ENCODE measurements at regions not wholly inside any gene's neighbourhood (a gene's known extent, or its start where the extent isn't known, plus 50 kb on each side); places are given as distances from the start of the nearest gene placed in this dataset.

DNA sequence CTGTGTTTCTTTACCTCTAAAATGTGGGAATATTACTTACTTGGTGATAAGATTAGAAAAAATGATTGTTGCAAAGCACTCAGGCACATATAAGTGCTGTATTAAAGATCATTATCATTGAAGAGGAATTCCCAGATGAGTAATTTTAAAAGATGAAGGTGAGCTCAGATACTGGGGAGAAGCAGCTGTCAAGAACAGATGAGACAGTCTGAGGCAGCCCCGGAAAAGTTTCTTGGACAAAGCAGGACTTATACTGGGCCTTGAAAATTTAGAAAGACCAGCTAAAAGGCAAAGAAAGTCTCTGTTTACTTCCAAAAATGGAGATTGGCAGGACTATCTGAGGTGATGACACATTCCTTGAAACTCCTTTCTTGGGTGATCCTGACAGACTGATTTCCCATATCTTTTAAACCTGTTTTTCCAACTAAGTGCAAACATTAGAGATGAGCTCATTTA lies 93.8 kb upstream of the MARCKS start:
- no peaks in the 10 kb centered on the region for H3K9me3 ChIP-seq (ENCODE audit: control insufficient read depth, low read length)
- no peak overlapping the region for H3K4me3 ChIP-seq (ENCODE audit: extremely low read depth, insufficient read depth, low read length, poor library complexity, severe bottlenecking)
- no peaks in the 10 kb centered on the region for H3K36me3 ChIP-seq (ENCODE audit: control insufficient read depth, insufficient read depth, low read length)
- WGBS, 2 experiments (ENCODE audit: insufficient coverage in 2 of 2) = 88 to 89% methylated on average over 1 of the region's 1 CpG
- no peak overlapping the region for H3K27ac ChIP-seq (ENCODE audit: low read depth, low read length, severe bottlenecking)
- H3K4me1 ChIP-seq (ENCODE audit: control insufficient read depth, insufficient read depth, low read length, poor library complexity, severe bottlenecking) = peaks cover 15% of the 10 kb centered on the region

DNA sequence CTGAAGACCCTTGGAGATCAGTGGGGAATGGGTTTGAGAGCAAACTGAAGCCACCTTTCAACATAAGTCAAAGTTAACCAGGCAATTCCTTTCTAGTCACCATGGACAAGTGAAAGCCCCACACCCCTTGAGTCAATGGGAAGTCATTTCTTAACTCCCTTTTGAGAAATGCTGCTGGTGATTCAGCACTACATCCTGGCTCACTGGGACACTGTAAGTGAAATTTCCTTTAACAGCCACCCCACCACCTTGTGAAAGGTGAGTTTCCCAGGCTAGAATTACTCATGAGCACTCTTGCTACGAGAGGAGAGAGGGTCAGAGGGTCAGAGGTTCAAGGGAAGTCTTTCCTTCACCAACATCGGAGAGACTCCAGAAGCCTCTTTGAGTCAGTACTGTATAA lies 93.3 kb upstream of the MARCKS start:
- no peaks in the 10 kb centered on the region for H3K9me3 ChIP-seq (ENCODE audit: control insufficient read depth, low read length)
- no peak overlapping the region for H3K4me3 ChIP-seq (ENCODE audit: extremely low read depth, insufficient read depth, low read length, poor library complexity, severe bottlenecking)
- H3K36me3 ChIP-seq (ENCODE audit: control insufficient read depth, insufficient read depth, low read length) = no peaks in the 10 kb centered on the region
- WGBS, 2 experiments (ENCODE audit: insufficient coverage in 2 of 2) = no CpG with 5 or more reads among the region's 2 CpGs
- peaks cover 13% of the 10 kb centered on the region for H3K4me1 ChIP-seq (ENCODE audit: control insufficient read depth, insufficient read depth, low read length, poor library complexity, severe bottlenecking)
- peak overlapping the region; percentile 12 for H3K27ac ChIP-seq (ENCODE audit: low read depth, low read length, severe bottlenecking)

DNA sequence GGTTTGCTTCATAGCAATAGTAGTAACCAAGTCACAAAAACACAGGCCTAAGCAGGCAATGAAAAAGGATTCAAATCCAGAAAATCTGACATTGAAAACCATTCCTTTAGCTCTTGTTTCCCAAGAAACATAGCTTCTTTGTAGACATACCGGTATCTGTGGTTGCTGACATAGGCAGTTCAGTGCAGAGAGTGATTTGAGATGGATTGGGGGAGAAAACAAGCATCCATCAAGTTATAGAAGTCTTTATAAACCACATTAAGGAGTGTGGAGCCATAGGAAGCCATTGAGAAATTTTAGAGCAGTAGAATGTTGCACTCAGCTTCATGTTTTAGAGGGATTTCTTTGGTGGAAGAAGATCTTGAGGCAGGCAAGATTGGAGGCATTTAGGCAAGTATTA lies 91.2 kb upstream of the MARCKS start:
- H3K4me3 ChIP-seq (ENCODE audit: extremely low read depth, insufficient read depth, low read length, poor library complexity, severe bottlenecking) = no peak overlapping the region
- no peaks in the 10 kb centered on the region for H3K9me3 ChIP-seq (ENCODE audit: control insufficient read depth, low read length)
- H3K4me1 ChIP-seq (ENCODE audit: control insufficient read depth, insufficient read depth, low read length, poor library complexity, severe bottlenecking) = peaks cover 11% of the 10 kb centered on the region
- no peaks in the 10 kb centered on the region for H3K36me3 ChIP-seq (ENCODE audit: control insufficient read depth, insufficient read depth, low read length)
- no CpG with 5 or more reads among the region's 1 CpG for WGBS, 2 experiments (ENCODE audit: insufficient coverage in 2 of 2)
- no peak overlapping the region for H3K27ac ChIP-seq (ENCODE audit: low read depth, low read length, severe bottlenecking)

DNA sequence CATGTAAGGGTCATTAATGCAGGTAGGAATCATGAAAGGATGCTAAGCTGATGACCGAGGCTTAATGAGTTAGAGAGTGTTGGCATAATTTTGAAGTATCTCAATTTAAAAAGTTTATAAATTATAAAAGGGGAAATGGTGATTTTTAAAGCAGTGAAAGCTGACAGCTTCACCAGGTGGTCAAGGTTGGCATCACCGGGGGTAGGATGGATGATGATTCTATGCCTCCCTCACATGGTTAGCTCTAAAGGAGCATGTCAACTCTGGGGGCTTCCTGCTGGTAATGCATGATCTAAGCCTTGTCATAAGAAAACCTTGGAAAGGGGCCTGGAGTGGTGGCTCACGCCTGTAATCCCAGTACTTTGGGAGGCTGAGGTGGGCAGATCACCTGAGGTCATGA lies 89.2 kb upstream of the MARCKS start:
- H3K4me3 ChIP-seq (ENCODE audit: extremely low read depth, insufficient read depth, low read length, poor library complexity, severe bottlenecking) = no peak overlapping the region
- no peaks in the 10 kb centered on the region for H3K36me3 ChIP-seq (ENCODE audit: control insufficient read depth, insufficient read depth, low read length)
- H3K9me3 ChIP-seq (ENCODE audit: control insufficient read depth, low read length) = no peaks in the 10 kb centered on the region
- no peak overlapping the region for H3K27ac ChIP-seq (ENCODE audit: low read depth, low read length, severe bottlenecking)
- WGBS, 2 experiments (ENCODE audit: insufficient coverage in 2 of 2) = 94 to 100% methylated on average over 2 of the region's 3 CpGs
- peaks cover 11% of the 10 kb centered on the region for H3K4me1 ChIP-seq (ENCODE audit: control insufficient read depth, insufficient read depth, low read length, poor library complexity, severe bottlenecking)

GRCh38 chr6:113772961-113773360 lies 84.2 kb upstream of the MARCKS start:
- 100% methylated on average over 1 of the region's 1 CpG; no CpG with 5 or more reads in 1 of the 2 experiments for WGBS, 2 experiments (ENCODE audit: insufficient coverage in 2 of 2)
- Histone ChIP-seq H3K9me3 (ENCODE audit: control insufficient read depth, low read length) (no peaks in the 10 kb centered on the region), H3K4me3 (ENCODE audit: extremely low read depth, insufficient read depth, low read length, poor library complexity, severe bottlenecking) (no peak overlapping the region), H3K36me3 (ENCODE audit: control insufficient read depth, insufficient read depth, low read length) (no peaks in the 10 kb centered on the region), H3K4me1 (ENCODE audit: control insufficient read depth, insufficient read depth, low read length, poor library complexity, severe bottlenecking) (no peaks in the 10 kb centered on the region), H3K27ac (ENCODE audit: low read depth, low read length, severe bottlenecking) (no peak overlapping the region)

DNA sequence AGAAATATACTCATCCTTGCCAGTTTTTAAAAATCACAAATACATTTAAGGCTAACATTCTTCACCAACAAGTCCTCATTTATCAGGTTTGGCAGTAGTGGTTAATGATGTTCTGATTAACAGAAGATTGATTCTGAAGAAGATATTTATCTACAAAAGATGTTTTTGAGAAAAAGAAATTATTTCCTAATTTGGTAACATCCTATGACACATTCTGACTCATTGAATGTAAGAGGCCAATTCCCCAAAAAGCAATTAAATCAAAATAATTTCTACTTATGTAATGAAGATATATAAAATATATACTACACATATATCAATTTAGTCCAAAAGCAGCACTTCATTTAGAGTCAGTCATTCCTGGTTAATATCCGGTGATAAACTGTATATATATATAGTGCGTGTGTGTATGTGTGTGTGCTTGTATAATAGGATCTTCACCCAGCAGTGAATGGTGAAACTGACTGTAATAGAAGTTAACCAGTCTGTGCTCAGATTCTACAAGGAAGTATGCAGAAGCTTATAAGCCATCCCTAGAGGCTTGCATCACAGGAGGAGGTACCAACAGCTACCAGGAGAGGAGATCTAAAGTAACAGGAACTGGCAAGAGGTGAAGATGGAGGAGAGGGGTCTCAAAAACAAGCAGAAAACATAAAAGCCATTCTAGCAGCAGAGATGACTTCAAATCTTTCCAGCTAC lies 82.9 kb upstream of the MARCKS start:
- Histone ChIP-seq H3K4me1 (ENCODE audit: control insufficient read depth, insufficient read depth, low read length, poor library complexity, severe bottlenecking) (no peaks in the 10 kb centered on the region), H3K9me3 (ENCODE audit: control insufficient read depth, low read length) (no peaks in the 10 kb centered on the region), H3K27ac (ENCODE audit: low read depth, low read length, severe bottlenecking) (no peak overlapping the region), H3K4me3 (ENCODE audit: extremely low read depth, insufficient read depth, low read length, poor library complexity, severe bottlenecking) (no peak overlapping the region), H3K36me3 (ENCODE audit: control insufficient read depth, insufficient read depth, low read length) (no peaks in the 10 kb centered on the region)
- 88 to 93% methylated on average over 1 to 2 of the region's 2 CpGs for WGBS, 2 experiments (ENCODE audit: insufficient coverage in 2 of 2)

GRCh38 chr6:113776998-113777397 lies 80.1 kb upstream of the MARCKS start:
- H3K4me3 ChIP-seq (ENCODE audit: extremely low read depth, insufficient read depth, low read length, poor library complexity, severe bottlenecking) = no peak overlapping the region
- no peaks in the 10 kb centered on the region for H3K36me3 ChIP-seq (ENCODE audit: control insufficient read depth, insufficient read depth, low read length)
- H3K4me1 ChIP-seq (ENCODE audit: control insufficient read depth, insufficient read depth, low read length, poor library complexity, severe bottlenecking) = no peaks in the 10 kb centered on the region
- peak overlapping the region; percentile 31 for H3K27ac ChIP-seq (ENCODE audit: low read depth, low read length, severe bottlenecking)
- WGBS, 2 experiments (ENCODE audit: insufficient coverage in 2 of 2) = 0% methylated on average over 1 of the region's 2 CpGs; no CpG with 5 or more reads in 1 of the 2 experiments
- H3K9me3 ChIP-seq (ENCODE audit: control insufficient read depth, low read length) = no peaks in the 10 kb centered on the region

GRCh38 chr6:113777601-113778000 lies 79.5 kb upstream of the MARCKS start:
- peak overlapping the region; percentile 31 for H3K27ac ChIP-seq (ENCODE audit: low read depth, low read length, severe bottlenecking)
- no peaks in the 10 kb centered on the region for H3K36me3 ChIP-seq (ENCODE audit: control insufficient read depth, insufficient read depth, low read length)
- H3K4me1 ChIP-seq (ENCODE audit: control insufficient read depth, insufficient read depth, low read length, poor library complexity, severe bottlenecking) = no peaks in the 10 kb centered on the region
- no peaks in the 10 kb centered on the region for H3K9me3 ChIP-seq (ENCODE audit: control insufficient read depth, low read length)
- 81 to 88% methylated on average over 2 to 4 of the region's 4 CpGs for WGBS, 2 experiments (ENCODE audit: insufficient coverage in 2 of 2)
- no peak overlapping the region for H3K4me3 ChIP-seq (ENCODE audit: extremely low read depth, insufficient read depth, low read length, poor library complexity, severe bottlenecking)

DNA sequence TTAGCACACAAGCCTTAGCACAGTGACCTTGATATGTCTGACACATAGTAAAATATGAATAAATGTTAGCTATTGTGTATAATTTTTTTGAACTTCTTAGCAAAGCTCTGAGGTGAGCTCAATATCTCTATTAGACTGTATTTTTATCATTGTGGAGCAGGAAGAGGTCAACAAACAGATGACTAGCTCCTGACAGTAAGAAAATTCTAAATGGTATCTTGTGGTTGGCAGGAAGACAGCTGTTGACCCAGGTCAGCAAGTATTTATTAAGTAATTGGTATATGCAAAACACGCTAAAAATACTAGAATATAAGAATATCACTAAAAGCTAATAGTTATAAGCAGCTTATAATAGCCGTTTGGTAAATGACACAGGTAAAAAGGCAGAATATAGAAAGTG lies 77.5 kb upstream of the MARCKS start:
- WGBS, 2 experiments (ENCODE audit: insufficient coverage in 2 of 2) = no CpG with 5 or more reads among the region's 2 CpGs
- Histone ChIP-seq H3K4me1 (ENCODE audit: control insufficient read depth, insufficient read depth, low read length, poor library complexity, severe bottlenecking) (no peaks in the 10 kb centered on the region), H3K36me3 (ENCODE audit: control insufficient read depth, insufficient read depth, low read length) (no peaks in the 10 kb centered on the region), H3K9me3 (ENCODE audit: control insufficient read depth, low read length) (no peaks in the 10 kb centered on the region), H3K4me3 (ENCODE audit: extremely low read depth, insufficient read depth, low read length, poor library complexity, severe bottlenecking) (no peak overlapping the region), H3K27ac (ENCODE audit: low read depth, low read length, severe bottlenecking) (no peak overlapping the region)

DNA sequence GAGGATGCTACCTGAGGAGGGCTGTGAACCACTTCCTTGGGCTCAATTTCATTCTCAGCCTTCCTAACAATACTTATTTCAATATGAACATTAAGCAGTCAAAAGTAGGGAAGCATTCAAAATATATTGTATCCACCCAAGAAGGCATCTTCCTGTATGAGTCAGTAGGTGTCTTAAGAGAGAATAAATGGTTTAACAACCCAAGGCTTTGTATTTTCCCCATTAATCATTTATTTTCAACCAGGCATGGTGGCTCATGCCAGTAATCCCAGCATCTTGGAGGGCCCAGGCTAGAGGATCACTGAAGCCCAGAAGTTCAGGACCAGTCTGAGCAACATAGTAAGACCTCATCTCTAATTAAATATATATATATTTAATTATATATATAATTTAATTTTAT lies 74.5 kb upstream of the MARCKS start:
- no peaks in the 10 kb centered on the region for H3K36me3 ChIP-seq (ENCODE audit: control insufficient read depth, insufficient read depth, low read length)
- no peaks in the 10 kb centered on the region for H3K9me3 ChIP-seq (ENCODE audit: control insufficient read depth, low read length)
- H3K4me1 ChIP-seq (ENCODE audit: control insufficient read depth, insufficient read depth, low read length, poor library complexity, severe bottlenecking) = no peaks in the 10 kb centered on the region
- no peak overlapping the region for H3K4me3 ChIP-seq (ENCODE audit: extremely low read depth, insufficient read depth, low read length, poor library complexity, severe bottlenecking)
- no peak overlapping the region for H3K27ac ChIP-seq (ENCODE audit: low read depth, low read length, severe bottlenecking)

DNA sequence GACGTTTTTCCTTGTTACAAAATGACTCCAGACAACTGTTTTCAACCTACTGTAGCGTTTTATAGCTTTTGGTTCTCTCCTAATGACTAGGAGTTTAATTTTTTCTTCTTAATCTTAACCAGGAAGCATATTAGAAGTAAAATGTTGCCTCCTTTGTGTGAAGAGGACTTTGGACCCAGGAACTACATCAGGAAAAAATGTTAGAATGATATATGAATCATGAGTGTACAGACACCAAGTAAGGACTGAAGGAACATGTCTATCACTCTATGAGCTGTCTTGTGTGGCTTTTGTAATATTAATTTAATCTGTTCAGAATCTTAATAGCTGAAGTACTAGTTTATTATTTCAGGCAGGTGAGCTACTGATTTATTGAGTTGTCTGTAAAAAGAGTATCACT lies 71.0 kb upstream of the MARCKS start:
- WGBS, 2 experiments (ENCODE audit: insufficient coverage in 2 of 2) = no CpG with 5 or more reads among the region's 2 CpGs
- Histone ChIP-seq H3K9me3 (ENCODE audit: control insufficient read depth, low read length) (no peaks in the 10 kb centered on the region), H3K4me1 (ENCODE audit: control insufficient read depth, insufficient read depth, low read length, poor library complexity, severe bottlenecking) (no peaks in the 10 kb centered on the region), H3K27ac (ENCODE audit: low read depth, low read length, severe bottlenecking) (no peak overlapping the region), H3K4me3 (ENCODE audit: extremely low read depth, insufficient read depth, low read length, poor library complexity, severe bottlenecking) (no peak overlapping the region), H3K36me3 (ENCODE audit: control insufficient read depth, insufficient read depth, low read length) (no peaks in the 10 kb centered on the region)
